ENCODE measurements at regions not wholly inside any gene's neighbourhood (a gene's known extent, or its start where the extent isn't known, plus 50 kb on each side); places are given as distances from the start of the nearest gene placed in this dataset.
"Not testable (repeated sequence)": the region's sequence is repeated elsewhere in the genome, so short reads cannot be mapped to it uniquely, and the experiment has no call there.

- H3K27ac Mint-ChIP-seq; H3K4me1 ChIP-seq (ENCODE audit: insufficient read depth, low read length); H3K4me3 Mint-ChIP-seq; H3K36me3 Mint-ChIP-seq; H3K27me3 ChIP-seq (ENCODE audit: insufficient read depth, low read length); H3K4me1 Mint-ChIP-seq; intact Hi-C loops (cut with micrococcal nuclease); H3K36me3 ChIP-seq (ENCODE audit: insufficient read depth, low read length); H3K27ac ChIP-seq (ENCODE audit: low read depth, low read length); DNase-seq; CTCF ChIA-PET (ENCODE audit: partially characterized antibody); POLR2A ChIA-PET (ENCODE audit: partially characterized antibody); H3K4me3 ChIP-seq (ENCODE audit: low read length in 2 of 2); H3K9me3 ChIP-seq (ENCODE audit: control insufficient read depth in 1 of 2, low read length in 2 of 2): not testable (repeated sequence)
- peaks cover 19 to 23% of the 10 kb centered on the region in 2 donors for H3K27me3 Mint-ChIP-seq
- H3K9me3 Mint-ChIP-seq = peaks cover 0 to 15% (median 3%) of the 10 kb centered on the region in 8 donors
Observed at GRCh38 chr15:84393386-84393936, 157.9 kb downstream of the GOLGA6L4 start.

- H3K4me3 Mint-ChIP-seq; H3K4me1 ChIP-seq (ENCODE audit: insufficient read depth, low read length); H3K27me3 ChIP-seq (ENCODE audit: insufficient read depth, low read length); H3K4me3 ChIP-seq (ENCODE audit: low read length in 2 of 2); H3K27ac Mint-ChIP-seq; H3K36me3 ChIP-seq (ENCODE audit: insufficient read depth, low read length); H3K27ac ChIP-seq (ENCODE audit: low read depth, low read length); H3K36me3 Mint-ChIP-seq; intact Hi-C loops (cut with micrococcal nuclease); POLR2A ChIA-PET (ENCODE audit: partially characterized antibody); DNase-seq; H3K4me1 Mint-ChIP-seq; CTCF ChIA-PET (ENCODE audit: partially characterized antibody); H3K9me3 ChIP-seq (ENCODE audit: control insufficient read depth in 1 of 2, low read length in 2 of 2): not testable (repeated sequence)
- peaks cover 0 to 10% (median under 1%) of the 10 kb centered on the region in 8 donors for H3K9me3 Mint-ChIP-seq
- H3K27me3 Mint-ChIP-seq = peaks cover 17 to 23% of the 10 kb centered on the region in 2 donors
Observed at GRCh38 chr15:84393966-84394365, 158.4 kb downstream of the GOLGA6L4 start.

- H3K4me1 Mint-ChIP-seq; H3K36me3 ChIP-seq (ENCODE audit: insufficient read depth, low read length); H3K4me3 Mint-ChIP-seq; H3K4me3 ChIP-seq (ENCODE audit: low read length in 2 of 2); H3K9me3 Mint-ChIP-seq; H3K27me3 ChIP-seq (ENCODE audit: insufficient read depth, low read length); H3K27ac ChIP-seq (ENCODE audit: low read depth, low read length); POLR2A ChIA-PET (ENCODE audit: partially characterized antibody); DNase-seq; H3K27ac Mint-ChIP-seq; H3K4me1 ChIP-seq (ENCODE audit: insufficient read depth, low read length); H3K36me3 Mint-ChIP-seq; CTCF ChIA-PET (ENCODE audit: partially characterized antibody); intact Hi-C loops (cut with micrococcal nuclease); H3K9me3 ChIP-seq (ENCODE audit: control insufficient read depth in 1 of 2, low read length in 2 of 2): not testable (repeated sequence)
- peaks cover 11 to 20% of the 10 kb centered on the region in 2 donors for H3K27me3 Mint-ChIP-seq
Observed at GRCh38 chr15:84395384-84395783, 159.8 kb downstream of the GOLGA6L4 start.

- H3K27ac ChIP-seq (ENCODE audit: low read depth, low read length); H3K4me1 ChIP-seq (ENCODE audit: insufficient read depth, low read length); H3K36me3 ChIP-seq (ENCODE audit: insufficient read depth, low read length); H3K9me3 Mint-ChIP-seq; H3K4me3 Mint-ChIP-seq; H3K4me1 Mint-ChIP-seq; H3K36me3 Mint-ChIP-seq; intact Hi-C loops (cut with micrococcal nuclease); H3K9me3 ChIP-seq (ENCODE audit: control insufficient read depth in 1 of 2, low read length in 2 of 2); POLR2A ChIA-PET (ENCODE audit: partially characterized antibody); H3K4me3 ChIP-seq (ENCODE audit: low read length in 2 of 2); CTCF ChIA-PET (ENCODE audit: partially characterized antibody); DNase-seq; H3K27me3 ChIP-seq (ENCODE audit: insufficient read depth, low read length); H3K27ac Mint-ChIP-seq: not testable (repeated sequence)
- H3K27me3 Mint-ChIP-seq = peaks cover 11 to 18% of the 10 kb centered on the region in 2 donors
Observed at GRCh38 chr15:84395881-84396280, 160.3 kb downstream of the GOLGA6L4 start.

GRCh38 chr15:84397066-84397465, 161.5 kb downstream of the GOLGA6L4 start:
- H3K27me3 ChIP-seq (ENCODE audit: insufficient read depth, low read length); H3K36me3 Mint-ChIP-seq; intact Hi-C loops (cut with micrococcal nuclease); H3K27ac Mint-ChIP-seq; H3K36me3 ChIP-seq (ENCODE audit: insufficient read depth, low read length); H3K4me3 Mint-ChIP-seq; H3K4me1 ChIP-seq (ENCODE audit: insufficient read depth, low read length); H3K4me3 ChIP-seq (ENCODE audit: low read length in 2 of 2); POLR2A ChIA-PET (ENCODE audit: partially characterized antibody); CTCF ChIA-PET (ENCODE audit: partially characterized antibody); H3K4me1 Mint-ChIP-seq; H3K9me3 Mint-ChIP-seq; H3K9me3 ChIP-seq (ENCODE audit: control insufficient read depth in 1 of 2, low read length in 2 of 2); H3K27ac ChIP-seq (ENCODE audit: low read depth, low read length): not testable (repeated sequence)
- peaks cover 3 to 13% of the 10 kb centered on the region in 2 donors for H3K27me3 Mint-ChIP-seq
- DNase-seq = peak in 1 of 5 donors; percentile 24

GRCh38 chr15:84398087-84398486, 162.5 kb downstream of the GOLGA6L4 start:
- H3K27ac Mint-ChIP-seq; H3K4me3 ChIP-seq (ENCODE audit: low read length in 2 of 2); H3K36me3 Mint-ChIP-seq; intact Hi-C loops (cut with micrococcal nuclease); H3K27ac ChIP-seq (ENCODE audit: low read depth, low read length); H3K4me3 Mint-ChIP-seq; H3K4me1 ChIP-seq (ENCODE audit: insufficient read depth, low read length); CTCF ChIA-PET (ENCODE audit: partially characterized antibody); POLR2A ChIA-PET (ENCODE audit: partially characterized antibody); H3K36me3 ChIP-seq (ENCODE audit: insufficient read depth, low read length); H3K9me3 ChIP-seq (ENCODE audit: control insufficient read depth in 1 of 2, low read length in 2 of 2); DNase-seq; H3K4me1 Mint-ChIP-seq; H3K27me3 ChIP-seq (ENCODE audit: insufficient read depth, low read length); H3K9me3 Mint-ChIP-seq: not testable (repeated sequence)
- H3K27me3 Mint-ChIP-seq = peaks cover 3 to 12% of the 10 kb centered on the region in 2 donors

GRCh38 chr15:84398763-84399701, 163.5 kb downstream of the GOLGA6L4 start:
- Histone ChIP-seq H3K4me3 (ENCODE audit: low read length in 2 of 2) (no peak overlapping the region), H3K27ac (ENCODE audit: low read depth, low read length) (no peak overlapping the region), H3K27me3 (ENCODE audit: insufficient read depth, low read length) (no peaks in the 10 kb centered on the region), H3K4me1 (ENCODE audit: insufficient read depth, low read length) (no peaks in the 10 kb centered on the region), H3K36me3 (ENCODE audit: insufficient read depth, low read length) (no peaks in the 10 kb centered on the region), H3K9me3 (ENCODE audit: control insufficient read depth in 1 of 2, low read length in 2 of 2) (no peaks in the 10 kb centered on the region)
- POLR2A ChIA-PET (ENCODE audit: partially characterized antibody) = no interaction called here
- intact Hi-C loops (cut with micrococcal nuclease) = no loop called here
- Mint-ChIP-seq H3K4me3 (no peak overlapping the region), H3K9me3 (peaks cover 0 to 3% (median 0%) of the 10 kb centered on the region in 8 donors), H3K36me3 (no peaks in the 10 kb centered on the region), H3K27ac (no peak overlapping the region), H3K27me3 (peaks cover 1 to 7% of the 10 kb centered on the region in 2 donors), H3K4me1 (no peaks in the 10 kb centered on the region)
- peak in 1 of 5 donors; percentile 27 for DNase-seq
- CTCF ChIA-PET (ENCODE audit: partially characterized antibody) = no interaction called here
